RKO (cell line): ENCODE measurements at regions not wholly inside any gene's neighbourhood (a gene's known extent, or its start where the extent isn't known, plus 50 kb on each side); places are given as distances from the start of the nearest gene placed in this dataset.
A peak's percentile ranks its signal among the peaks of the same experiment; 100 is the strongest.

Experiments
- DNase-seq: peaks from one replicate; pipeline ENCODE4 v3.0.0-alpha.2; 2016; ENCODE audit warnings: low spot score

DNA sequence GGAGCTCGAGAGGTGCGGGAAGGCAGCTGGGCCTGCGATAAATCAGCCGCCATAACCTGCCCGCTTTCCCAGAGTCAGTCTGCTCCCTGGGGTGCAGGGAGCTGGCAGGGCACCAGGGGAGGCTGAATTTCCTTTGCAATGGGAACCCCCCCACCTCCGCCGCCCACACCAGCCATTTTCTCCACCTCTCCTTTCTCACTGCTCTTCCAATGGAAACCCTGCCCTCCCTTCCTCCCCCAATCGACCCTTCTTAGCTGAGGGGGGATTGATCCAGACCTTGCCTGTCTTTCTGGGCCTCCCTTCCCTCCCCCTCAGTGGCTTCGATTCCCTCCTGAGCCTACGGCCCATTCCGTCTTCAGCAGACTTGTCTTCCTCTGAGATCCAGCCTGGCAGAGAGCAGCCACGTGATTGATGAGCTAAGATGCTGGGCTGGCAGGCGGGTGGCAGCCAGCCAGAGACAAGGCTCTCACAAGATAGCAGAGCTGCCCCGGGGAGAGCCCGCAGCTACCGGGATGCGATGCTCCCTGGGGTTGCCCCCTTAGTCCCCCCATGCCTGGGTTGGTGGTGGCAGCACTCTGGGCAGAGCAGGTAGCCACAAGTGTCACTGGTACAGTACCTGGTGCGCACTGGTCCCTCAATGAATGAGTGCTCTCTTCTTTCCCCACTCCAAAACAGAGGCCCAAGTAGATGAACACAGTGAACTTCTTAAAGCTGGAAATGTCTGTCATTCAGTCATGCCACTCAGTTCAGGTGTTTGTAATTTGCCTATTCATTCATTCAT is 53.7 kb upstream of the FABP6 start:
- no peak for DNase-seq

DNA sequence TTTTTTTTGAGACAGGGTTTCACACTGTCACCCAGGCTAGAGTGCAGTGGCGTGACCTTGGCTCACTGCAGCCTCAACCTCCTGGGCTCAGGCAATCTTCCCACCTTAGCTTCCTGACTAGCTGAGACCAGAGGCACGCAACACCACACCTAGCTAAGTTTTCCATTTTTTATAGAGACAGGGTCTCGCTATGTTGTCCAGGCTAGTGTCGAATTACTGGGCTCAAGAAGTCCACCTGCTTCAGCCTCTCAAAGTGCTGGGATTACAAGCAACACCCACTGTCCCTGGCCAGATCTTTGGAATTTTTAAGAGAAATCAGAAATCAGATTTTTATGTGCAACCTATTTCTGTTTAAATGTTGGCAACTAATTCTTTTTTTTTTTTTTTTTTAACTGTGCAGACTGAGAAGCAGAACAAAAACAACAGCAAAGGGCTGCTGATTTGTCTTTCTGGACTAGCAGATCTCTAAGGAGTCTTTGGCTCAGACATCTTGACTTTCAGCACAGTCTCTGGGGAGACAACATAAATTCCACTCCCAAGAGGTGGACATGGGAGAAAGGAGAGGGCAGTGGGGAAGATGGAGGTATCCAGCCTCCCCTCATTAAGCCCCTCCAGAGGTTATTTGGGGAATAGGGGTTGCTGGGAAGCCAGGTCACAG is 54.4 kb upstream of the FABP6 start:
- DNase-seq: no peak

DNA sequence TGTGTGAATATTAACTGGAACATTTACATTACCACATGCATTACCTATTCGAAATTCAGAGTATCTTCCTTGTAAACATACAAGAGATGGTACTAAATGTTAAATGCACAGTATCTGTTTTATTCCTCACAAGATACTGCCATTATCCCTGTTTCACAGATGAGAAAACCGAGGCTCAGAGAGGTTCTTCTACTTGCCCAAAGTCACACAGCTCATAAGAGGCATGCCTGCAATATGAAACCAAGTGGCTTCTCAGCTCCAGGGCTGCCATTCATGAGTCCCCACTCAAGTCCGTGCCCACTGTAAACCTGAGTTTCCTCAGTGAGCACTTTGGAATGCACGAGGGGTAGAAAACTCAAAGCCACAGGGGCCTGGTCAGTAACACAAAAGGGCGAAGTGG is 55.0 kb upstream of the FABP6 start:
- DNase-seq: no peak

DNA sequence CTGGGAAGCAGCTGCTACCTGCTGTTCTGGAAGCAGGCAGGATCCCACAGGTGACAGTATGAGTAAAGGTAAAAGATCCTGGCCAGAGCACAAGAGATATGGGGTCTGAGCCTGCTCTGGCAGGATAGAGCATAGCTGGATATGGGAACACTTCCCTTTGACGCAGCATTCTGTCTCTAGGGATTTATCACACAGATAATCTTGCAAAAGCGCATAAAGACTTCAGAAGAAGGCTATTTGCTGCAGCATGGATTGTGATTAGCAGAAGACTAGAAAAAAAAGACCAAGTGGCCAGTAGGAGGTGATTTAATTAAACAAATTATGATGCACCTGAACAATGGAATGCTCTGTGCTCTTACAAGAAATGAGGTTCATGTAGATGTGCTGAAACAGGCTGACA is 52.4 kb upstream of the PWWP2A start:
- no peak for DNase-seq

DNA sequence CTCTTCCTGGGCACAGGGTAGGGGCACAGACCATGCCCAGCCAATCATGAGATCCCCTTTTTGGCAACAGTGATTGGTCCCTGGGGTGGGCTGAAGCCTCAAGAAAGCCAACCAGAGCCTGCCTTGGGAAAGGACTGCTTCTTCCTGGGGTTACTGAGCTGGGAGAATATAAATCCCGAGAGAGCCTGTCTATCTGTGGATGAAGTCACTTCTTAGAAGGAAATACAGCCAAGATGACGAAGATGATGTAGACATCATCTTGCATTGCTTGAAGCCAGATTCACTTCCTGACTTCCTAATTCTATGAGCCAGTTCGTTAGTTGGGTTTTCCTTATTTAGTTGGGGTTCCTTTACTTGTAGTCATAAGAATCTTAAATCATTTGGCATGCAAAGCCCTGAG is 50.1 kb upstream of the PWWP2A start:
- peak; percentile 99 for DNase-seq
